Sigmoid colon (tissue), 4 donors: ENCODE measurements at regions not wholly inside any gene's neighbourhood (a gene's known extent, or its start where the extent isn't known, plus 50 kb on each side); places are given as distances from the start of the nearest gene placed in this dataset.

Experiments
- EP300 ChIP-seq, 4 donors: sonication (generic); formaldehyde crosslinking; IDR thresholded peaks; one replicate each; pipeline ENCODE4 v1.6.1; 2017; ENCODE audit warnings: antibody characterized with exemption in 4 of 4
- POLR2A ChIP-seq, 2 donors: fragments of 450-650 bp; IDR thresholded peaks; one replicate each; pipeline ENCODE4 v1.6.1; 2016; ENCODE audit warnings: antibody characterized with exemption in 2 of 2, mild to moderate bottlenecking in 2 of 2, moderate library complexity in 2 of 2
- POLR2AphosphoS5 ChIP-seq, 4 donors: sonication (generic); formaldehyde crosslinking; IDR thresholded peaks; one replicate each; pipeline ENCODE4 v1.6.1; 2017; ENCODE audit warnings: antibody characterized with exemption in 4 of 4
- TF ChIP-seq, protein P1 (sequence below), 4 experiments: fragments of 450-650 bp in 3 of 4; fragments of 200-600 bp in 1 of 4; IDR thresholded peaks; one replicate each; pipeline ENCODE4 v1.5.1; 2016 to 2019; ENCODE audit warnings: antibody characterized with exemption in 4 of 4, mild to moderate bottlenecking in 3 of 4, moderate library complexity in 2 of 4

GRCh38 chr17:77892031-77892430 lies 66.5 kb upstream of the TNRC6C start:
- TF ChIP-seq, protein P1, sequence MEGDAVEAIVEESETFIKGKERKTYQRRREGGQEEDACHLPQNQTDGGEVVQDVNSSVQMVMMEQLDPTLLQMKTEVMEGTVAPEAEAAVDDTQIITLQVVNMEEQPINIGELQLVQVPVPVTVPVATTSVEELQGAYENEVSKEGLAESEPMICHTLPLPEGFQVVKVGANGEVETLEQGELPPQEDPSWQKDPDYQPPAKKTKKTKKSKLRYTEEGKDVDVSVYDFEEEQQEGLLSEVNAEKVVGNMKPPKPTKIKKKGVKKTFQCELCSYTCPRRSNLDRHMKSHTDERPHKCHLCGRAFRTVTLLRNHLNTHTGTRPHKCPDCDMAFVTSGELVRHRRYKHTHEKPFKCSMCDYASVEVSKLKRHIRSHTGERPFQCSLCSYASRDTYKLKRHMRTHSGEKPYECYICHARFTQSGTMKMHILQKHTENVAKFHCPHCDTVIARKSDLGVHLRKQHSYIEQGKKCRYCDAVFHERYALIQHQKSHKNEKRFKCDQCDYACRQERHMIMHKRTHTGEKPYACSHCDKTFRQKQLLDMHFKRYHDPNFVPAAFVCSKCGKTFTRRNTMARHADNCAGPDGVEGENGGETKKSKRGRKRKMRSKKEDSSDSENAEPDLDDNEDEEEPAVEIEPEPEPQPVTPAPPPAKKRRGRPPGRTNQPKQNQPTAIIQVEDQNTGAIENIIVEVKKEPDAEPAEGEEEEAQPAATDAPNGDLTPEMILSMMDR (IDR thresholded peaks at IDR 0.05): no peak
- TF ChIP-seq POLR2A (IDR thresholded peaks at IDR 0.05) (no peak), POLR2AphosphoS5 (IDR thresholded peaks at IDR 0.05) (no peak), EP300 (IDR thresholded peaks at IDR 0.05) (no peak)
